GM23248 (cell line): ENCODE measurements at regions not wholly inside any gene's neighbourhood (a gene's known extent, or its start where the extent isn't known, plus 50 kb on each side); places are given as distances from the start of the nearest gene placed in this dataset.

Experiments
- EZH2 ChIP-seq: fragments of 200-600 bp; sonication (generic); IDR thresholded peaks from 2 replicates; pipeline ENCODE4 v1.6.1; 2018; ENCODE audit warnings: antibody characterized with exemption, mild to moderate bottlenecking; ENCODE audit not compliant: insufficient read depth, poor library complexity, severe bottlenecking
- EZH2phosphoT487 ChIP-seq: fragments of 200-600 bp; sonication (generic); IDR thresholded peaks from 2 replicates; pipeline ENCODE4 v1.6.1; 2018; ENCODE audit warnings: antibody characterized with exemption, moderate library complexity, mild to moderate bottlenecking, low read depth; ENCODE audit not compliant: insufficient read depth

- TF ChIP-seq EZH2 (no peak), EZH2phosphoT487 (no peak)
Observed at GRCh38 chr6:3946778-3947177, 97.6 kb downstream of the FAM50B start.
